Chondrocyte (in vitro differentiated cells): ENCODE measurements at regions not wholly inside any gene's neighbourhood (a gene's known extent, or its start where the extent isn't known, plus 50 kb on each side); places are given as distances from the start of the nearest gene placed in this dataset.

Source experiments
- DNase-seq: peaks from one replicate; pipeline ENCODE4 v3.0.0; 2021; ENCODE audit warnings: mixed read lengths, low spot score
- H3K27ac Mint-ChIP-seq: one replicate; pipeline ENCODE4 v1.8.0; 2021; ENCODE audit warnings: mild to moderate bottlenecking, moderate library complexity, mixed read lengths; ENCODE audit not compliant: unreplicated experiment
- H3K27me3 Mint-ChIP-seq: 2 replicates; pipeline ENCODE4 v1.8.0; 2021; ENCODE audit warnings: low read depth, mixed read lengths
- H3K36me3 Mint-ChIP-seq: 2 replicates; pipeline ENCODE4 v1.8.0; 2021; ENCODE audit warnings: low read depth, mixed read lengths
- H3K4me1 Mint-ChIP-seq: 2 replicates; pipeline ENCODE4 v1.8.0; 2021; ENCODE audit warnings: low read depth, mild to moderate bottlenecking, mixed read lengths
- H3K4me3 Mint-ChIP-seq: one replicate; pipeline ENCODE4 v1.8.0; 2021; ENCODE audit warnings: mild to moderate bottlenecking, moderate library complexity, mixed read lengths; ENCODE audit not compliant: unreplicated experiment
- H3K9me3 Mint-ChIP-seq: 2 replicates; pipeline ENCODE4 v1.8.0; 2021; ENCODE audit warnings: low read depth, mixed read lengths
- CTCF ChIP-seq: fragments of 200-600 bp; sonication (generic); IDR thresholded peaks from 2 replicates; pipeline ENCODE4 v1.5.0; 2021; ENCODE audit warnings: antibody characterized with exemption, mild to moderate bottlenecking, moderate library complexity

DNA sequence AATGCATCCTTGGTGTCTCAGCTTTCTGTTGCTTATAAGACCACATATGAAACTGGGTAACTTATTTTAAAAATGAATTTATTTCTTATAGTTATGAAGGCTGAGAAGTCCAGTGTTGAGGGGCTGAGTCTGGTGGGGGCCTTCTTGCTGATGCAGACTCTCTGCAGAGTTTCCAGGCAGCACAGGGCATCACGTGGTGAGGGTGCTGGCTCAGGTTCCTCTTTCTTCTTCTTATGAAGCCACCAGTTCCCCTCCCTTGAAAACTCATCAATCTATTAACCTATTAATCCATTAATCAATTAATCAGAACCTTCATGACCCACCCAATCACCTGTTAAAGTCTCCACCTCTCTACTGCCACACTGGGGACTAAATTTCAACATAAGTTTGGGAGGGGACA is 595.6 kb upstream of the NRP1 start:
- H3K4me3 Mint-ChIP-seq, result no peak overlapping the region
- no peak for TF ChIP-seq CTCF
- H3K36me3 Mint-ChIP-seq, result no peaks in the 10 kb centered on the region
- H3K9me3 Mint-ChIP-seq, result peaks cover 4% of the 10 kb centered on the region
- peaks cover 5% of the 10 kb centered on the region for H3K4me1 Mint-ChIP-seq
- no peaks in the 10 kb centered on the region for H3K27me3 Mint-ChIP-seq
- no peak for DNase-seq
- no peak overlapping the region for H3K27ac Mint-ChIP-seq

- no peaks in the 10 kb centered on the region for H3K9me3 Mint-ChIP-seq
- no peak for TF ChIP-seq CTCF
- no peak for DNase-seq
- H3K27ac Mint-ChIP-seq, result no peak overlapping the region
- H3K36me3 Mint-ChIP-seq, result no peaks in the 10 kb centered on the region
- no peak overlapping the region for H3K4me3 Mint-ChIP-seq
- peaks cover 5% of the 10 kb centered on the region for H3K4me1 Mint-ChIP-seq
- H3K27me3 Mint-ChIP-seq, result no peaks in the 10 kb centered on the region
Measured at GRCh38 chr10:33927347-33927746, 592.9 kb upstream of the NRP1 start.

GRCh38 chr10:33921970-33922605 is 587.6 kb upstream of the NRP1 start:
- no peak for DNase-seq
- H3K36me3 Mint-ChIP-seq, result no peaks in the 10 kb centered on the region
- no peak overlapping the region for H3K4me3 Mint-ChIP-seq
- no peak overlapping the region for H3K27ac Mint-ChIP-seq
- H3K27me3 Mint-ChIP-seq, result no peaks in the 10 kb centered on the region
- H3K9me3 Mint-ChIP-seq, result no peaks in the 10 kb centered on the region
- H3K4me1 Mint-ChIP-seq, result peaks cover under 1% of the 10 kb centered on the region
- no peak for TF ChIP-seq CTCF

DNA sequence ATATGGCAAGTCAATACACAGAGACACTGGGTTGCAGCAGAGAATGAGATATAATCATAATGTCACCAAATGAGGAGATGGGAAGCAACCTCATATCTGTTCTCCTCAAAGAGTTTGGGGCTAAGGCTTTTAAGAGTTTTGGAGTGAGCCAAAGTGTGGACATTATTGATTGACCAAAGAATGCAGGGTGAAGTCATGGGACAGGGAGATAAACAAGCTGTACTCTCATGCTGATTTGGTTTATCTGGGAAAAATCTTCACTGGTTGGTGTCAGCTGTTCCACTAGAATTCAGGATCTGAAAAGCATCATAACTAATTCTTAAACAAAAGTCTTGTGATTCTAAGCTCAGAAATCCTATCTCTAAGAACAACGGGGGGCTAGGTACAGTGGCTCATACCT is 585.9 kb upstream of the NRP1 start:
- DNase-seq, result no peak
- H3K4me1 Mint-ChIP-seq, result no peaks in the 10 kb centered on the region
- no peaks in the 10 kb centered on the region for H3K9me3 Mint-ChIP-seq
- H3K36me3 Mint-ChIP-seq, result no peaks in the 10 kb centered on the region
- H3K27me3 Mint-ChIP-seq, result no peaks in the 10 kb centered on the region
- H3K4me3 Mint-ChIP-seq, result no peak overlapping the region
- H3K27ac Mint-ChIP-seq, result no peak overlapping the region
- no peak for TF ChIP-seq CTCF

GRCh38 chr10:33919244-33919643 is 584.8 kb upstream of the NRP1 start:
- no peaks in the 10 kb centered on the region for H3K4me1 Mint-ChIP-seq
- H3K27ac Mint-ChIP-seq, result no peak overlapping the region
- TF ChIP-seq CTCF, result no peak
- no peaks in the 10 kb centered on the region for H3K36me3 Mint-ChIP-seq
- no peaks in the 10 kb centered on the region for H3K27me3 Mint-ChIP-seq
- no peak for DNase-seq
- H3K4me3 Mint-ChIP-seq, result no peak overlapping the region
- H3K9me3 Mint-ChIP-seq, result no peaks in the 10 kb centered on the region
